GM19467 (cell line): ENCODE measurements at regions not wholly inside any gene's neighbourhood (a gene's known extent, or its start where the extent isn't known, plus 50 kb on each side); places are given as distances from the start of the nearest gene placed in this dataset.

Experiments
- ATAC-seq: cut with Tn5 transposase; IDR thresholded peaks from one replicate; pipeline ENCODE4 v1.9.1; 2021; ENCODE audit warnings: mild to moderate bottlenecking, moderate library complexity; ENCODE audit not compliant: unreplicated experiment

DNA sequence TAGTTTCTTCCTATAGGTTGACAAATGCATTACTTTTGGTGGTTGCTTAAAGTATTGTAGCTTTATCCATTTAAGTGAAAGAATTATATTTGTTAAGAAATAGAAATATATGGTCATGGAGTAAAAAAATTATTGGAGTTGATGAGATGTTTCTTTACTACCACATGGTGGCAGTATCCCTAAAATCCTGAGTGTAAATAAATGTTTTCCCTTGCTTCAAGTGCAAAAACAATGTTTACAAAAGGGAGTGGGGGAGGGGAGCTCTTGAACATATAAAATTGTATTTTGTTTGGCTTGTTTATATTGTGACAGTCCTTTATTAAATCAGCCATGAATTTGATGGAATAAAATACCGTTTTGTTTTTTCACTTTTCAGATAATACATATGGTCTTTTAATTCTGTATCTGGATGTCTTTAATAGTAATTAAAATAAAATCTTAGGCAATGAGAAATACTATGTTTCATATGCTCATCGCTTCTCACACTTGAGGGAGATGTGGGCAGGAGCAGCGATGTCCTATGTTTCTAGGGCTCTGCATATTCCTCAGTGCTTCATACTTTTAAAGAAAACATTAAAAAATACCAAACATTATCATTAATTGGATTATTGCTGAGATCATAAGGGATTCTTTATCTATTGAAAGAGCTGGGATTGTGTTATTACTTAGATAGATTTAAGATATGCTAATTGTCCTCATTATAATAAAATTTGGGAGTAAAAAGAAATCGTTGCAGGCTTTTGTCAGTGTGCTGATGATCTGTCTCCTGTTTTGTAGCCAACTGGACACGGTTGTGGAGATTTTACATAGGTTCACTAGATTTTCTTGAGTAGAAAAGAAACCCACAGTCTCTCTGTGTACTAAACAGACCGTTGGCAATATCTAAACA is 349.7 kb downstream of the TUSC7 start:
- no peak for ATAC-seq

DNA sequence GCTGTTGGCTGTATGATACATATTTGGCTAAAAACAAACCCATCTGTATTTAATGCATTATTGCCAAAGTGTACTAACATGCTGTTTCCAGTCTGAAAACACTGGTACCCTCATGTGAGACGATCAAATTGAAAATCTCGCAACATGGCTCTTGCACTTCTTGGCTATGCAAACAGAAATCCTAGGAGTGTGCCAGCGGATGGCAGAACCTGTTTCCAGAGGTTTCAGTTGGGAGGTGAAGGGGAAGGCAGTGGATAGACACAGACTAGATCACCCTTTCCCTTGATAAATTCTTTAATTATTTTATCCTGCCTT is 350.3 kb downstream of the TUSC7 start:
- ATAC-seq, result no peak

DNA sequence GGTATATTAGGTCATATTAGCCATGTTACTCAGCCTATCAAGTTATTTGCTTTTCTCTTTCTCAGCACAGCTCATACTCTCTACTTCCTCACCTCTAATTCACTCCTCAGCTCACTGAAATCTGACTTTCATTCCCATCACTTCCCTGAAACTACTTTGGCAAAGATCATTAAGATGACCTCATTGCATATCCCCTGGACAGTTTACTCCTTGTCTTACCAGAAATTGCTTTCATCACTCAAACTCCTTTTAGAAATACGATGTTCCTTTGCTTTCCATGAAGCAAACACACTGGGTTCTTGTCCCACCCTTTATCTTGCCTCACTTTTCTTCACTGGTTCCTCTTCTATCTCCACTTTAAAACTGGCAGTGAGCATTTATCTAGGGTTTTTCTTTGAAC is 354.4 kb downstream of the TUSC7 start:
- ATAC-seq, result no peak

DNA sequence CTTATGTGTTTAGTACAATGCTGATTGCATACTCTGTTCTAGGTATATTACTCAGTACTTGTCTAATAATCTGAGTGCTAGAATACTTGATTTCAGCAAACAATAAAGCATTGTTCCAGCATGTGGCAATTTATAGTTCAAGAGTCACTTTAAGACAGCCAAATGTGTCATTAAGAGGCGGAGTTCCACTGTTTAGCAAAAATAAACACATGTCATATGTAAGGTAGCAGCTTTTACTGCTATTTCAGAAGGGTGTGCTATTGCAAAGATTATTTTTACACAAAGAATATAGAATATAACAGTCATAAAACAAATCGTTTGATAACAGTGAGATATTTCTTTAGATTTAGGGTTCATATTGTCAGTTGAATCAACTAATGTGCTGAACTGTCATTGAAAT is 358.7 kb downstream of the TUSC7 start:
- no peak for ATAC-seq

DNA sequence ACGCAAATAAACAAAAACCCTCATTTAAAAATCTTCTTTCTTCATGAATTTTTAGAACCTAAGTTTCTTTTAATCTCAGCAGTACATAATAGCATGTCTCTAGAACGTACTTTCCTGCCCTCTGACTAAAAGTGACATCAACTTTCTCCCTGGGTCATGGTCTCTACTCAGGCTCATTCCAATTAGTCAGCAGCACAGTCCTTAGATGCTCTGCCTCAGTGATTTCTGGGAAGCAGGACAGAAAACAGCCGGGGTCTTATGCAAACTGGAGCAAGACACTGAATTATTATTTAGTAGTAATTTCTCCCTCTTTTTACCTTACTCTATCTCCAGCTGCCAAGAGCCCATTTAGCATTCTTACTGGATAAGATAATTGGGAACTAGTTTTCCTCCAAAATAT is 365.2 kb downstream of the TUSC7 start:
- ATAC-seq, result no peak

DNA sequence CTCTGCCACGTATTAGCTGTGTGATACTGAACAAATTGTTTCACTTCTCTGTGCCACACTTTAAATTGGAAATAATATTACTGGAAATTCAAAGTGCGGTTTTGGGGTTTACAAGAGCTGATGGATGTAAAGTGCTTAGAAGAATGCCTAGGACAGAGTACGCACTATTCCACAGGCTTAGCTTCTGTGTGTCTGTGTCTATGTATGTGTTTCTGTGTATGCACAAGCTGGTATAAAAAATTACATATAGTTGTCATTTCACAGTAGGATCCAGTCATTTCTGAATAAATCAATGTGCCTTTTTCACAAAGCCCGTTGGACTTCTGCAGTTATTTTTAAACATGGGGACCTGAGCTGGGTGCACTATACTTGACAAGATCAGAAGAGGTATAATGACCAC is 370.4 kb downstream of the TUSC7 start:
- no peak for ATAC-seq

DNA sequence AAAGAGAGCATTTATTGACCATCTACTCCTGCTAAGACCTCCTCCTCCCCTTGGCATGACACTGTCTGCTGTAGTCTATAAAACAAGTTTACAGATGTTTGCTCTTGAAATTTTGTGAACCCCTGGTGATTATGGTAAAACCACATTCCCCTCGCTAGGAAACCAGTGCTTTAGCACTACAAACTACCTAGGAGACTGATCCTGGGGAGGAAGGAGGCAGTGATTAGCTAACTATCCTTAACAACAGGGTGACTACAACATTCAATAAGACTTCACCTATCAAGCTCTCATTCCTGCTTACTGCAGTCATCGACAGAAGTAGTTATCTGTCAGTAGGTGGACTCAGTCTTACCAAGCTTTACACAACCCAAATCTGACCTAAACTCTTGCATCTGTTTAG is 371.3 kb downstream of the TUSC7 start:
- ATAC-seq, result no peak

DNA sequence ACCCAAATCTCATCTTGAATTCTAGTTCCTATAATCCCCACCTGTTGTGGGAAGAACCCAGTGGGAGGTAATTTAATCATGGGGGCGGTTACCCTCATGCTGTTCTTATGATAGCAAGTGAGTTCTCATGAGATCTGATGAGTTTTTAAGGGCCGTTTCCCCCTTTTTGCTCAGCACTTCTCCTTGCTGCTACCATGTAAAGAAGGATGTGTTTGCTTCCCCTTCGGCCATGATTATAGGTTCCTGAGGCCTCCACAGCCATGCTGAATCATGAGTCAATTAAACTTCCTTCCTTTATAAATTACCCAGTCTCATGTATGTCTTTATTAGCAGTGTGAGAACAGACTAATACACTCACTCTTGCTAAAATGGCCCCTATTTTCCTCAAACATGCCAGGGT is 374.7 kb downstream of the TUSC7 start:
- ATAC-seq, result no peak

DNA sequence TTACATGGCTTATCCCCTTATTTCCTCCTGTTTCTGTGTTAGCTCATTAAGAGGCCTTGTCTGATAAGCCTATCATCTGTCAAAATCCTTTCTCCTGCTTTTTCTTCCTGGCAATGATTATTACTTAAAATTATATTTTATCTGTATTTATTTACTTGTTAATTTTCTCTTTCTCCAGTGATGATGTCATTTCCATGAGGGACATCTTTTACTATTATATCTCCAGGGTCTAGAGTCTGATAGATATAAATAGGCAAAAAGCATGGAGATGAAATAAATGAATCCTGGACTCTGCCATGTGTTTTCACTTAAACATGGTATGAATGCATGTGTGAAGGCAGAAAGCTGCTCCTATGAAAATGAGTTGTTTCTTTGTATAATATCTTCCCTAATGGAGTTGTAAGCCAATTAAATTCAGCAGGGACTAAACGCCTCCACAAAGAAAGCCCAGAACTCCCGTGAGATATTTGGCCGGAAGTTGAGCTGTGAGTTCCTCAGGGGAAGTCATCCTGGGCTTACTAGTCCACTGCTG is 375.2 kb downstream of the TUSC7 start:
- ATAC-seq, result no peak

DNA sequence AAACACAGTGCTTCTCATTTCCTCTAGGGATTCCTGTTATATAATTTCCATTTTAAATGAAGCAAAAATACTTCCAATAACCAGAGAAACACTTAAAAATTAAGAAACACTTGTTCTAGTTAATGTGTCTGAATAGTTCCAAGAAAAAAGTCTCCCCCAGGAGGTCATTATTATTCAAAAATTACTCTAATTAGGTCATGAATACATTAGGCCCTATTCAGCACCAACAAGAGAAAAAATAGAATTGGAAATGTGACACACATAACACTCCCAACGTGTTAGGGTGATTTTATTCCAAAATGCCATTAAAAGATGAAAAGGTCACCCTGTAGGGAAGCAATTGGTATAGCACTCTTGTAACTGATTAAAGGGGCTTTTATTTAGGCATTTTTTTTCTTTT is 382.1 kb downstream of the TUSC7 start:
- no peak for ATAC-seq

DNA sequence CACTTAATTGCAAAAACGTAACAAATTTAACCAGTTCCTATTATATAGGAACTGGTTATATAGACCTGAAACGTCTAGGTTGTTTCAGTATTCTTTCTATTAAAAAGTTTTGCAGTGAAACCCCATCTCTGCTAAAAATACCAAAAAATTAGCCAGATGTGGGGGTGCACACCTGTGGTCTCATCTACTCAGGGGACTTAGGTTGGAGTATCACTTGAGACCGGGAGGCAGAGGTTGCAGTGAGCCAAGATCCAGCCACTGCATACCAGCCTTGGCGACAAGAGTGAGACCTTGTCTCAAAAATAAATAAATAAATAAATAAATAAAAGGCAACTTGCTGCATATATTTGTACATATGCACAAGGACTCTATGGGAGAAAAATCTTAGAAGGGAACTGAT is 387.0 kb downstream of the TUSC7 start:
- no peak for ATAC-seq

DNA sequence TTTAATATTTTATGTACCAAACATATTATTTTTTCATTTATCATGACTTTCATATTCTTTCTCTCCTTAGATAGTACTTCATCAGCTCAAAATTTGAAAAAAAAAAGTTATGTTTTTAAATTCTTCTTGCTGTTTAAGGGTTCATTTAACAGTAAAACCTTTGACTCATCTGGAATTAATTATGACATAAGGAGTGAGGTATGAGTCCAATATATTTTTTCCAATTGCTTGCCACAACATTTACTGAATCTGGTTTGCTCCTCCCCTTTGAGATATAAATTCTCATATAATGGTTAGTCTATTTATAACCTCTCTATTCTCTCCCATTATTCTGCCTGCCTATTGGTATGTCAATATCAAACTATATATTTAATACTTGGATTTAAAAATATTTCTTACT is 387.8 kb downstream of the TUSC7 start:
- ATAC-seq, result no peak

DNA sequence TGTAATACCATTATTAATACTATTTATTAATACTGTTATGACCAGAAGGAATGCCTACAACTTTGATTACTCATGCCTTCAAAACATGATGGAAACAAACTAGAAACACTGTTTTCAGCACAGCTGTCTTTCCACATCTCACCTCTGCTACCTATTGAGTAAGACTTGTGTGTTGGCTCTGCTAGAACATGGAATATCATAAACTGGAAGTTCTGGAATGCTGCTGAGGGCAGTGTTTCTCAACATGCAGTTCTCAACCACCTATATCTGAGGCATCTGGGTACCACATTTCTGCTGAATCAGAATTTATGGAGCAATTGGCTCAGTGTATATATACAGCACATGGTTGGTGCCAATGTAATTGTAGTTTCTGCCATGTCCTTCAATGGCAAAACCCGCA is 392.1 kb downstream of the TUSC7 start:
- ATAC-seq, result no peak

DNA sequence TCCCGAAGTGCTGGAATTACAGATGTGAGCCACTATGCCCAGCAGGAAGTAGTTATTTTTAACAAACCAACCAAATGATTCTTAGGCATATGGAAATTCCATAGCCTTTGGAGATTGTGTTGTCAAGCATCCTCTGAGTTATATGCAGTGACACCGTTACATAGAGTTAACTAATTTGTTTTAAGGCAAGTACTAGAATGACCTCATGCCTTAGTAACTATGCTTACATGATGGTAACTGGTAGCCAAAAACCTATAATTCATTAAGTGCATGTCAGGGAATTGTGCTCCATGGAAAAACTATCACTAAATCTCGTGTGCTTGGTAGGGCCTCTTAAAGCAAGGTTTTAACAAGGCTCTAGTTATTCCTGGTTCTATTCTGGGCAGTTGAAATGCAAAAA is 392.8 kb downstream of the TUSC7 start:
- ATAC-seq, result no peak

DNA sequence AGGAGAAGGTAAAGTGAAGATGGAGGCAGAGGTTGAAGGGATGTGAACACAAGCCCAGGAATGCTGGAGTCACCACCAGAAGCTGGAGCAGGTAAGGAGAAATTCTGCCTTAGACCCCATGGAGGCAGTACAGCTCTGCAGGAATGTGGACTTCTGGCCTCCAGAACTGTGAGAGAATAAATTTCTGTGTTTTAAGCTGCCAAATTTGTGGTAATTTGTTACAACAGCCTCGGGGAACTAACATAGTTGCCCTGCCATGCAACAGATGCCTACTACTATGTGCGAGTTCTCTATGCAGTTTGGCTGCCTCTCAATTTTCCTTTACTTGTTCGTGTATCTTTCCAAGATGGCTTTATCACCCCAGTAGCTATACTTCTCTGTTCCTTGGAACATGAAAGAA is 394.1 kb downstream of the TUSC7 start:
- no peak for ATAC-seq

DNA sequence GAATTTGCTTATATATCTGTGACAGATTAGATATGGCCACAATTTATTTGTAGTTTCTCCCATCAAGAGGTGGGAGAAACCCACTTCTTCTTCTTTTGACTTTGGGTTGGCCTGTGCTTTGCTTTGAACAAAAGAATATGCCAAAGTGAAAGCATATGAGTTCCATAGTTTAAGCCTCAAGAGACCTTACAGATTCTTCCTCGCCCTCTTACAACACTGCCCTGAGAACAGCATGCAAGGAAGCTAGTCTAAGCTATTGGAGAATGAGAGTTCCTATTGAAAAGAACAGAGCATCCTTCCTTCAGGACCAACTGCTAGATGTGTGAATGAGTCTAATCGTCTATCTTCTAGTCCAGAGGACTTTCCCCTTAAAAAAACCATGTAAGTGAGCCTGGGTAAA is 394.8 kb downstream of the TUSC7 start:
- no peak for ATAC-seq

DNA sequence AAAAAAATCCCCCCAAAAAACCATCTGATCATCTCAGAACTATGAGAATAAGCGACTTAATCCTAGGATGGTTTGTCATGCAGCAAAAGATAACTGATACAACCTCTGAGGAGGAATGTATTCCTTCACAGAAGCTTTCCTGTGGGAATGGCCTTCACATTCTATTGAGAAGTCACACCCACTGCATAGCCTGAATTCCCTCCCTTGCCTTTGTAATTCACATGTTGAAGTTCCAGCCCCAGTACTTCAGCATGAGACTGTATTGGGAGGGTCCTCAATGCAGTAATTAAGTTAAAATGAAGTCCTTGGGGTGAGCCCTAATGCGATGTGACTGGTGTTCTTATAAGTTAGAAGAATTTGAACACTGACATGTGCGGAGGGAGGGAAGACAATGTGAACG is 395.2 kb downstream of the TUSC7 start:
- no peak for ATAC-seq

DNA sequence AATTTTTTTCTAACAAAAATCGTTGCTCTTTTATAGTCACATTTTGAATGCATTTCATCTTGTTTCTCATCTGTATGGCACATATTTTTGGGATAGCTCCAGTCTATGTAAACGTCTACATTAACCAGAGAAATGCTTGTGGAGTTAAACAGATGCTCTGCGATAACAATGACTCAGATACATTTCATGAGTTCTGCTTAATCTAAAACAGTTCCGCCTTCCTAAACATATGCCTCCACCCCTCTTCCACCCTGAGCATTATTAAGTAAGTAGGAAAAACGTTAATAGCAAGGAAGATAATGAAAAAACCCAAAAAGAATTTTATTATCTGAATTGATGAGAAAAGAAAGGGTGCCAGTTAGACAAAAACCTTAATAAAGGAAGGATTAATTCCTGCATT is 396.1 kb downstream of the TUSC7 start:
- ATAC-seq, result no peak

DNA sequence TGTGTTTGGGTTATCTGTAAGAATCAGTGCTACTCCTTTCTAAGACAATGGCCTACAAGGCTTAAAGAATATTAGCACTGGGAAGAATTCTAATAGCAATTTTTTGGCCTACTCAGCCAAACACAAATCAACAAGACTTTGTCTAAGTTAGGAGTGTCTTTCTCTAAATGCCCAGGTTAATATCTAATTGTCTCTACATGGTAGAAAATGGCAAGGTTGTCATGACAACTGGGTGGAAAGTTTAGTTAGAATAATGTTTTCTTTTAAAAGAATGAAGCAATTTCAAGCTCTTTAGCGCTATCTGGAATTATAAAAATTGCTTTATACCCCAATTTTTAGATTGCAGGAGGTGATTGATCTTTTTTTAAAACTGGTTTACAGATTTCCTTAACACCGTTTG is 396.8 kb downstream of the TUSC7 start:
- ATAC-seq, result no peak

DNA sequence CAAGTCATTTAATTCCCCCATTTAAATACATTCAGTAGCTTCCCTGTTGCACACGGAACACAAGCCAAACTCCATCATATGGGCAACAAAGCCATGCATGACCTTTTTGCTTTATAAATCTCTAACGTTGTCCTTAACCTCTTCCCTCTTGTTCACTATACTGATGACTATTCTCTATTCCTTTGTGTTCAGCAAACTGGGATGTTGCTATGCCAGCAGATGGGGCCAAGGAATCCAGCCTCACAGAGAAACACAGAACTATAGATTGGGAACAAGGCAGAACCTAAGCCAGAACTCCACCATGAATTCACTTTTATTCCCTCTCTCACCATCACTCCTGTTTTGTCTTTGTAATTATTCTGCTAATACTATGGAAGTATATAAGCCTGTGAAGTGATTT is 398.4 kb downstream of the TUSC7 start:
- no peak for ATAC-seq

DNA sequence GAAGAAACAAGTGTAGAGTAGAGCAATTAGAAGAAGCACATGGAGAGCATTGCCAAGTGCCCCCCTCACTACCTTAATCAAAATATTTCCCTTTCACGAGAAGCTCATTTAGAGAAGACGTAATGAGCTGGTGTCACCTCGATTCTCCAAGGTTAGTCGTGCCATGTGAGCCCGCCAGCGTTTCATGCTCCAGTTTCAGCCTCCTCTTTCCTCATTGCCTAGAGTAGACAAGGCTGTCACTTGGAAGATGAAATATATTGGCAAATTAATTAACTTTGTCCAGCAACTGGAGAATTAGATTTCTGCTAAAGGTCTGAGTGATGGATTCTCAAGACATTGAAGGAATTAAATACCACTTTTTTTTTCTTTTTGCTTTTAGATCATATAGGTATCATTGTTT is 399.6 kb downstream of the TUSC7 start:
- no peak for ATAC-seq

DNA sequence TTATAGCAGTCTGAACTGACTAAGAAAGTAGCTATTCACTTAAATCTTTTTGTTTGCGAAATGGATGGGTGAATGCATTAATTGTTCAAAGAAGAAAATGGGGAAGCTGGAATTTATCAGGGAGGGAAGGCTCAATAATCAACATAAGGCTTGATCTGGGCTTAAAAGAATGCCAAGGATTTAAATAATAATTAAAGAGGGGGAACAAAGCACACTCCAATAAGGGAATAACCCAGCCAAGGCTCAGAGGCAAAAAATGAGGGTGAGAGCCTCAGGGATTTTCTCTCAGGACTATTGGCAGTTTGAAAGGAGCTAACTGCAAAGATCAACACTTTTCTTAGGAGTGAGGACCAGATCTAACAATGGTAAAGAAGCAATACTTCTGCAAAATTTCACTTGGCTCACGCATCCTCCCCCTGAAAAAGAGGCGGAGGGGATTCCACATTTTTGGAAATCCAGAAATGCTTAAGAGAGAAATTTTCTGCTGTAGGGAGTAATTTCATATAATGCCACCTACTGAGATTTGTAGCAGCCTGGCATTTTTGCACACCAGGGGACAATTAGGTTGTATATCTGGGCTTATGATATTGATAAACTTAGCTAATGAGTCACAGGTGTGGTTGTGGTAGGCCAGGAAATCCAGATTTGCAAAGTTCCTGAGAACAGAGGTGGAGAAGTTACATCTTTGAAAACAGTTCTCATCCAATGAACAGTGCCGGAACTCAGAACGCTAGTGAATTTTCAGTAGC is 405.1 kb downstream of the TUSC7 start:
- ATAC-seq, result no peak
